Posterior cingulate gyrus (tissue), 11 donors: ENCODE measurements at regions not wholly inside any gene's neighbourhood (a gene's known extent, or its start where the extent isn't known, plus 50 kb on each side); places are given as distances from the start of the nearest gene placed in this dataset.

Experiments
- DNase-seq, 10 donors: peaks; one replicate each; pipeline versions ENCODE4 v3.0.0 to v3.0.0-alpha.2; 2020 to 2021; ENCODE audit warnings: mixed read lengths in 3 of 10
- intact Hi-C: fragments of 100-400 bp; cut with DNase I; formaldehyde crosslinking; loops from one replicate; pipeline ENCODE4 v1.15.1; 2023

GRCh38 chr3:117059067-117059955 lies 349.7 kb downstream of the TUSC7 start:
- DNase-seq: no peak
- intact Hi-C loops: loop anchor here (5.0 kb wide), 2 partner anchors 42 to 298 kb away; no protein-coding TSS in a partner anchor

- intact Hi-C loops: loop anchor here (5.0 kb wide), 3 partner anchors 43 to 467 kb away; no protein-coding TSS in a partner anchor
- DNase-seq: no peak
These were observed 350.3 kb downstream of the TUSC7 start for GRCh38 chr3:117059956-117060270.

GRCh38 chr3:117063930-117064329 lies 354.4 kb downstream of the TUSC7 start:
- intact Hi-C loops: loop anchor here (5.0 kb wide), 1 partner anchor 463 kb away; no protein-coding TSS in a partner anchor
- DNase-seq: no peak

GRCh38 chr3:117068301-117068700 lies 358.7 kb downstream of the TUSC7 start:
- DNase-seq: no peak
- intact Hi-C loops: no loop called here

GRCh38 chr3:117074826-117075225 lies 365.2 kb downstream of the TUSC7 start:
- DNase-seq: no peak
- intact Hi-C loops: no loop called here

GRCh38 chr3:117079997-117080396 lies 370.4 kb downstream of the TUSC7 start:
- intact Hi-C loops: no loop called here
- no peak for DNase-seq

- no peak for DNase-seq
- intact Hi-C loops: no loop called here
These were observed 371.3 kb downstream of the TUSC7 start for GRCh38 chr3:117080872-117081271.

- intact Hi-C loops: no loop called here
- no peak for DNase-seq
These were observed 374.7 kb downstream of the TUSC7 start for GRCh38 chr3:117084277-117084676.

- DNase-seq: no peak
- intact Hi-C loops: no loop called here
These were observed 375.2 kb downstream of the TUSC7 start for GRCh38 chr3:117084739-117085270.

- DNase-seq: no peak
- intact Hi-C loops: no loop called here
These were observed 382.1 kb downstream of the TUSC7 start for GRCh38 chr3:117091676-117092075.

- no peak for DNase-seq
- intact Hi-C loops: no loop called here
These were observed 387.0 kb downstream of the TUSC7 start for GRCh38 chr3:117096549-117096948.

GRCh38 chr3:117097351-117097750 lies 387.8 kb downstream of the TUSC7 start:
- intact Hi-C loops: no loop called here
- DNase-seq: no peak

- intact Hi-C loops: no loop called here
These were observed 392.1 kb downstream of the TUSC7 start for GRCh38 chr3:117101697-117102096.

GRCh38 chr3:117102426-117102825 lies 392.8 kb downstream of the TUSC7 start:
- no peak for DNase-seq
- intact Hi-C loops: no loop called here

More at GRCh38 chr3:117101697-117102096, 392.1 kb downstream of the TUSC7 start:
- no peak for DNase-seq

GRCh38 chr3:117103675-117104074 lies 394.1 kb downstream of the TUSC7 start:
- intact Hi-C loops: no loop called here
- no peak for DNase-seq

GRCh38 chr3:117104381-117104780 lies 394.8 kb downstream of the TUSC7 start:
- no peak for DNase-seq
- intact Hi-C loops: no loop called here

- DNase-seq: no peak
- intact Hi-C loops: no loop called here
These were observed 395.2 kb downstream of the TUSC7 start for GRCh38 chr3:117104792-117105191.

- intact Hi-C loops: no loop called here
These were observed 396.1 kb downstream of the TUSC7 start for GRCh38 chr3:117105686-117106085.

GRCh38 chr3:117106396-117106795 lies 396.8 kb downstream of the TUSC7 start:
- intact Hi-C loops: no loop called here
- no peak for DNase-seq

More at GRCh38 chr3:117105686-117106085, 396.1 kb downstream of the TUSC7 start:
- no peak for DNase-seq

GRCh38 chr3:117107946-117108345 lies 398.4 kb downstream of the TUSC7 start:
- intact Hi-C loops: no loop called here
- DNase-seq: no peak

- intact Hi-C loops: no loop called here
- no peak for DNase-seq
These were observed 399.6 kb downstream of the TUSC7 start for GRCh38 chr3:117109178-117109577.
